GM12878 (cell line): ENCODE measurements at regions not wholly inside any gene's neighbourhood (a gene's known extent, or its start where the extent isn't known, plus 50 kb on each side); places are given as distances from the start of the nearest gene placed in this dataset.

Experiments used
- ATAC-seq: fragments of 200-7000 bp; cut with Tn5 transposase; 3 replicates; pipeline ENCODE4 v1.9.1; 2020; ENCODE audit warnings: mild to moderate bottlenecking, moderate library complexity
- BruUV-seq: library from RNA; stranded (reverse); fragments of 400-500 nt; replicated peaks from 2 replicates; lab custom pipeline; 2021; lab: Mats Ljungman, UMichigan
- CTCF ChIA-PET: fragments of 300-600 bp; sonication (Branson Sonifier 250); formaldehyde crosslinking; extraction: SDS; loops from one replicate; lab custom pipeline; 2021; ENCODE audit warnings: inconsistent platforms; lab: Yijun Ruan, JAX
- POLR2A ChIA-PET: fragments of 350-600 bp; formaldehyde crosslinking; extraction: SDS; loops from one replicate; lab custom pipeline; 2021; ENCODE audit warnings: inconsistent platforms; lab: Charles Lee
- RAD21 ChIA-PET: fragments of 300-600 bp; sonication (Branson Sonifier 250); formaldehyde crosslinking; loops from one replicate; lab custom pipeline; 2023; ENCODE audit warnings: antibody characterized with exemption; ENCODE audit not compliant: unreplicated experiment; lab: Charles Lee
- SMC1A ChIA-PET: fragments of 300-600 bp; sonication (Branson Sonifier 250); formaldehyde crosslinking; loops from one replicate; lab custom pipeline; 2023; ENCODE audit not compliant: unreplicated experiment, uncharacterized antibody; lab: Charles Lee
- DNase-seq: peaks from one replicate; pipeline ENCODE4 v3.0.0-alpha.2; 2011; ENCODE audit warnings: low read depth, low spot score
- FAIRE-seq: peaks from 3 replicates; lab custom pipeline; 2011; peaks lifted over from hg19 to GRCh38; lab: Jason Lieb, UNC
- H2AFZ ChIP-seq: 2 replicates; pipeline ENCODE4 v1.6.0; 2011; ENCODE audit warnings: low read depth, low read length, control low read depth; ENCODE audit not compliant: control insufficient read depth
- H3K27ac ChIP-seq: 2 replicates; pipeline ENCODE4 v1.5.1; 2011; ENCODE audit warnings: control low read depth; ENCODE audit not compliant: control insufficient read depth, insufficient read depth
- H3K27me3 ChIP-seq, 2 experiments: replicated peaks in 1 of 2; 2 replicates each; pipeline versions ENCODE4 v1.6.0 to v1.6.1; 2011; ENCODE audit warnings: low read length in 1 of 2; ENCODE audit not compliant: control insufficient read depth in 2 of 2, insufficient read depth in 2 of 2
- H3K36me3 ChIP-seq, 2 experiments: 2 replicates each; pipeline ENCODE4 v1.5.1; 2011; ENCODE audit warnings: low read length in 1 of 2; ENCODE audit not compliant: control insufficient read depth in 2 of 2, insufficient read depth in 2 of 2
- H3K4me1 ChIP-seq: 2 replicates; pipeline ENCODE4 v1.6.1; 2011; ENCODE audit warnings: mild to moderate bottlenecking, low read length, moderate library complexity, mixed read lengths; ENCODE audit not compliant: control insufficient read depth, insufficient read depth
- H3K4me2 ChIP-seq: 2 replicates; pipeline ENCODE4 v1.6.0; 2011; ENCODE audit warnings: control low read depth; ENCODE audit not compliant: control insufficient read depth, insufficient read depth
- H3K4me3 ChIP-seq: fragments of 200-600 bp; sonication (generic); 2 replicates; pipeline ENCODE4 v1.5.1; 2016
- H3K79me2 ChIP-seq: 2 replicates; pipeline ENCODE4 v1.6.0; 2011; ENCODE audit warnings: low read length; ENCODE audit not compliant: control insufficient read depth, insufficient read depth
- H3K9ac ChIP-seq: 2 replicates; pipeline ENCODE4 v1.8.0; 2011; ENCODE audit warnings: low read length, control low read depth, mixed read lengths; ENCODE audit not compliant: control insufficient read depth, insufficient read depth
- H3K9me3 ChIP-seq: replicated peaks from 3 replicates; pipeline ENCODE4 v1.5.1; 2011; ENCODE audit warnings: mild to moderate bottlenecking, low read length; ENCODE audit not compliant: control insufficient read depth, insufficient read depth
- H4K20me1 ChIP-seq: 2 replicates; pipeline ENCODE4 v1.6.0; 2011; ENCODE audit not compliant: control insufficient read depth, insufficient read depth
- CBX3 ChIP-seq: fragments of 200-600 bp; sonication (generic); IDR thresholded peaks from 2 replicates; pipeline ENCODE4 v1.6.1; 2016; ENCODE audit warnings: low read depth, borderline replicate concordance
- ELK1 ChIP-seq: IDR thresholded peaks from 2 replicates; pipeline ENCODE4 v1.6.1; 2012; ENCODE audit warnings: low read depth, low read length, improper control_type of control experiment
- EZH2 ChIP-seq: IDR thresholded peaks from 2 replicates; pipeline ENCODE4 v1.6.1; 2012; ENCODE audit warnings: low read depth, mild to moderate bottlenecking, control low read depth, inconsistent platforms, low read length, borderline replicate concordance; ENCODE audit not compliant: control insufficient read depth
- HDAC2 ChIP-seq: fragments of 200-600 bp; sonication (generic); IDR thresholded peaks from 2 replicates; pipeline ENCODE4 v1.6.1; 2017
- IKZF1 ChIP-seq: fragments of 450-650 bp; conservative IDR thresholded peaks from 2 replicates; pipeline ENCODE4 v1.6.1; 2017; ENCODE audit warnings: antibody characterized with exemption, mild to moderate bottlenecking
- IKZF2 ChIP-seq, 2 experiments: fragments of 450-650 bp; IDR thresholded peaks; 2 replicates each; pipeline ENCODE4 v1.6.1; 2017; ENCODE audit warnings: mild to moderate bottlenecking in 2 of 2, moderate library complexity in 2 of 2
- LARP7 ChIP-seq: fragments of 450-650 bp; IDR thresholded peaks from 2 replicates; pipeline ENCODE4 v1.6.1; 2017; ENCODE audit warnings: mild to moderate bottlenecking
- NKRF ChIP-seq: fragments of 450-650 bp; conservative IDR thresholded peaks from 2 replicates; pipeline ENCODE4 v1.6.1; 2017; ENCODE audit warnings: mild to moderate bottlenecking, moderate library complexity
- RFX5 ChIP-seq: IDR thresholded peaks from 2 replicates; pipeline ENCODE4 v1.6.1; 2011; ENCODE audit warnings: low read depth, low read length, improper control_type of control experiment
- SPI1 ChIP-seq: IDR thresholded peaks from 2 replicates; pipeline ENCODE4 v1.6.1; 2011; ENCODE audit warnings: low read depth, mild to moderate bottlenecking, low read length, moderate library complexity, borderline replicate concordance; ENCODE audit not compliant: insufficient read depth
- YBX1 ChIP-seq: fragments of 450-650 bp; IDR thresholded peaks from 2 replicates; pipeline ENCODE4 v1.6.1; 2016; ENCODE audit warnings: antibody characterized with exemption
- YY1 ChIP-seq: IDR thresholded peaks from 2 replicates; pipeline ENCODE4 v1.6.1; 2011; ENCODE audit warnings: low read depth, mild to moderate bottlenecking, low read length
- WGBS: methylation state at CpG from one replicate; pipeline ENCODE4 v1.1.6; 2016; ENCODE audit warnings: low lambda C conversion rate; ENCODE audit not compliant: insufficient replicate concordance, insufficient coverage; ENCODE audit errors: missing lambda C conversion rate; 5-methylcytosine and 5-hydroxymethylcytosine counted together
- in situ Hi-C: fragments of 300-500 bp; cut with MboI; formaldehyde crosslinking; loops from 9 replicates; pipeline ENCODE4 v1.14.3; 2018; ENCODE audit warnings: mixed read lengths
- intact Hi-C: fragments of 100-400 bp; cut with micrococcal nuclease; formaldehyde crosslinking; loops from one replicate; pipeline ENCODE4 v1.14.2; 2022; ENCODE audit not compliant: unreplicated experiment

DNA sequence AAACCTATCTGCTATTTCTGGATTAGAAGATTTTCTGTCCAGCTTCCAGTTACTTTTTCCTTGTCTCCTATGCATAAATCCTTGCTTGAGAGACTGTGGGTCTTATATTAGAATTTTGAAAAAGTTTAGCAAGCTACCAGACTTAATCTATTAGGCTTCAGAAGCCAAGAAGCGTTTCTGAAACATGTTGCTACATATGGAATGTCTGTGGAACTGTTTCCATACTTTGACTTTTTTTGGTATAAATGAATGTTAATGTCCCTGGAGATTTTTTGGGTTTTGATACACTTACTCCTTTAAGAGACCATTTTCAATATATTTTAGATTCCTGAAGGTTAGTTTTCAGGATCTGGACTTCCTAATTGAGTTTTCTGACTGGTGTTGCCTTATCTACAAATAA is 191.4 kb upstream of the SGCD start:
- H3K27ac ChIP-seq, result no peak overlapping the region
- no TSS peak for BruUV-seq

GRCh38 chr5:156137071-156137869 is 189.7 kb upstream of the SGCD start:
- ChIA-PET CTCF (no interaction called here), POLR2A (no interaction called here), SMC1A (no interaction called here), RAD21 (no interaction called here)
- Histone ChIP-seq H3K27me3 (no peaks in the 10 kb centered on the region), H3K9me3 (no peaks in the 10 kb centered on the region), H3K4me3 (no peak overlapping the region), H3K79me2 (no peaks in the 10 kb centered on the region), H3K4me2 (no peak overlapping the region), H2AFZ (no peak overlapping the region), H3K9ac (no peak overlapping the region), H3K27ac (no peak overlapping the region), H3K4me1 (no peaks in the 10 kb centered on the region), H4K20me1 (no peaks in the 10 kb centered on the region), H3K36me3 (no peaks in the 10 kb centered on the region)
- WGBS, result 9% methylated on average over 5 of the region's 5 CpGs
- in situ Hi-C loops (no loop called here), intact Hi-C loops (no loop called here)
- no TSS peak for BruUV-seq
- no peak for ATAC-seq
- TF ChIP-seq RFX5, result no peak
- no peak for TF ChIP-seq ELK1
- no peak for TF ChIP-seq YBX1
- no peak for TF ChIP-seq YY1
- no peak for TF ChIP-seq HDAC2
- TF ChIP-seq NKRF, result no peak
- no peak for TF ChIP-seq IKZF1
- no peak for TF ChIP-seq CBX3
- no peak for TF ChIP-seq IKZF2 (IDR thresholded peaks at IDR 0.05)
- no peak for DNase-seq
- no peak for FAIRE-seq

More for the DNA sequence above, 191.4 kb upstream of the SGCD start:
- Histone ChIP-seq H3K9ac (no peak overlapping the region), H3K36me3 (no peaks in the 10 kb centered on the region), H3K4me2 (no peak overlapping the region), H3K79me2 (no peaks in the 10 kb centered on the region), H2AFZ (no peak overlapping the region), H3K4me1 (no peaks in the 10 kb centered on the region), H3K27me3 (no peaks in the 10 kb centered on the region), H3K9me3 (no peaks in the 10 kb centered on the region), H3K4me3 (no peak overlapping the region), H4K20me1 (no peaks in the 10 kb centered on the region)
- SMC1A ChIA-PET, result no interaction called here
- RAD21 ChIA-PET, result no interaction called here
- no peak for FAIRE-seq
- no peak for DNase-seq
- POLR2A ChIA-PET, result no interaction called here
- in situ Hi-C loops, result no loop called here
- no peak for ATAC-seq
- TF ChIP-seq EZH2, result no peak
- TF ChIP-seq SPI1, result no peak
- no peak for TF ChIP-seq LARP7
- CTCF ChIA-PET, result no interaction called here
- 4% methylated on average over 1 of the region's 1 CpG for WGBS
- intact Hi-C loops, result no loop called here
